ENCODE measurements at regions not wholly inside any gene's neighbourhood (a gene's known extent, or its start where the extent isn't known, plus 50 kb on each side); places are given as distances from the start of the nearest gene placed in this dataset.

GRCh38 chr1:34683616-34684015 lies 71.2 kb upstream of the GJB5 start:
- Histone ChIP-seq H3K27me3 (ENCODE audit: control insufficient read depth in 4 of 4, insufficient read depth in 4 of 4, low read length in 3 of 4) (peaks cover 0 to 2% (median 0%) of the 10 kb centered on the region in 4 donors), H3K4me3 (ENCODE audit: low read depth in 1 of 3, low read length in 3 of 3) (no peak overlapping the region), H3K9ac (ENCODE audit: low read depth in 1 of 2, low read length in 2 of 2) (no peak overlapping the region), H3K36me3 (ENCODE audit: control insufficient read depth in 4 of 4, insufficient read depth in 3 of 4, low read depth in 1 of 4, low read length in 3 of 4) (no peaks in the 10 kb centered on the region), H3K4me1 (ENCODE audit: control insufficient read depth in 4 of 4, insufficient read depth in 4 of 4, low read length in 3 of 4) (no peaks in the 10 kb centered on the region), H3K27ac (ENCODE audit: low read depth in 1 of 2, low read length in 2 of 2) (no peak overlapping the region), H3K9me3 (ENCODE audit: control insufficient read depth in 4 of 4, low read length in 3 of 4) (no peaks in the 10 kb centered on the region)
- peak; percentile 6 for DNase-seq (ENCODE audit: low spot score)
- 78% methylated on average over 3 of the region's 3 CpGs for WGBS
- no peak for TF ChIP-seq MAX (IDR thresholded peaks at IDR 0.05)
- TF ChIP-seq EGR1 (IDR thresholded peaks at IDR 0.05; ENCODE audit: low read depth in 2 of 2) = no peak
- no peak for TF ChIP-seq NR2F2 (IDR thresholded peaks at IDR 0.05)
- TF ChIP-seq HNF4A (conservative IDR thresholded peaks at IDR 0.05) = no peak
- no peak for TF ChIP-seq FOXA1 (IDR thresholded peaks at IDR 0.05)
- TF ChIP-seq SP1 (IDR thresholded peaks at IDR 0.05) = no peak
- no peak for TF ChIP-seq HNF4G (IDR thresholded peaks at IDR 0.05)
- TF ChIP-seq RAD21 (IDR thresholded peaks at IDR 0.05) = no peak
- TF ChIP-seq, protein P1, sequence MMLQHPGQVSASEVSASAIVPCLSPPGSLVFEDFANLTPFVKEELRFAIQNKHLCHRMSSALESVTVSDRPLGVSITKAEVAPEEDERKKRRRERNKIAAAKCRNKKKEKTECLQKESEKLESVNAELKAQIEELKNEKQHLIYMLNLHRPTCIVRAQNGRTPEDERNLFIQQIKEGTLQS (IDR thresholded peaks at IDR 0.05) = no peak
- no peak for TF ChIP-seq YY1 (IDR thresholded peaks at IDR 0.05)
- no peak for TF ChIP-seq TAF1 (conservative IDR thresholded peaks at IDR 0.05)

DNA sequence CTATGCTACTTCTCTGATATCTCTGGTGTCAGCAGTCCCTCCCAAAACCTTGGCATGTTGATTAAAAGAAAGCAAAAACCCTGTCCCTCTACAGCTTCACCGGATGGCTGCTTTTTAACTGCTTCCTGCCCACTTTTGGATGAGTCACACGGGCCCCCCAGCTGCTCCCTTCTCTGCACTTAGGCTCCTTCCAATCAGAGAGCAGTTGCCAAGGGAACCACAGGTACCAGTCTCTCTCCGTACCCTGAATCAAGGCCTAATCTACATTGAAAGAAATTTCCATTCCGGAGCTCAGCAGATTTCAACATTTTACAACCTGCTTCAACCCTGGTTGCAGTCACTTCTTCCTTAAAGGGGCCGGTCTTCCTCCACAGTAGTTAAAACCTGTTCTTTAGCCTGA lies 70.6 kb upstream of the GJB5 start:
- H3K27ac ChIP-seq (ENCODE audit: low read depth in 1 of 2, low read length in 2 of 2) = no peak overlapping the region

DNA sequence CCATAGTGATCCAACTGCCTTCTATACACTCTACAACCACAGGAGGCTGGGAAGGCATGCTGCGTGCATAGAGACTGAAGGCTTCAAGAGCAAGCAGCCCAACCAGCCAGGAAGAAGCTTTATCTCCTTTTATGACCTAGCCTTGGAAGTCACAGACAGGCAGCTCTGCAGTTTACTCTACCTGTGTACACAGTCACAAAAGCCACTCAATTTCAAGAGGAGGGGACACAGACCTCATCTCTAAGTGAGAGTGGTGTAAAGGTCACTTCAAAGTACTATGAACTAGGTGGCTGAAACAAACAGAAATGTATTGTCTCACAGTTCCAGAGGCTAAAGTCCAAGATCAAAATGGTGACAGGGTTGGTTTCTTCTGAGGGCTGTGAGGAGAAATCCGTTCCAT lies 69.6 kb upstream of the GJB5 start:
- Histone ChIP-seq H3K36me3 (ENCODE audit: control insufficient read depth in 4 of 4, insufficient read depth in 3 of 4, low read depth in 1 of 4, low read length in 3 of 4) (no peaks in the 10 kb centered on the region), H3K4me3 (ENCODE audit: low read depth in 1 of 3, low read length in 3 of 3) (no peak overlapping the region), H3K9ac (ENCODE audit: low read depth in 1 of 2, low read length in 2 of 2) (no peak overlapping the region), H3K4me1 (ENCODE audit: control insufficient read depth in 4 of 4, insufficient read depth in 4 of 4, low read length in 3 of 4) (no peaks in the 10 kb centered on the region), H3K27me3 (ENCODE audit: control insufficient read depth in 4 of 4, insufficient read depth in 4 of 4, low read length in 3 of 4) (peaks cover 0 to 4% (median 2%) of the 10 kb centered on the region in 4 donors), H3K27ac (ENCODE audit: low read depth in 1 of 2, low read length in 2 of 2) (no peak overlapping the region), H3K9me3 (ENCODE audit: control insufficient read depth in 4 of 4, low read length in 3 of 4) (no peaks in the 10 kb centered on the region)
- DNase-seq (ENCODE audit: low spot score) = peak; percentile 27
- WGBS = 49% methylated on average over 2 of the region's 2 CpGs
- TF ChIP-seq, protein P2, sequence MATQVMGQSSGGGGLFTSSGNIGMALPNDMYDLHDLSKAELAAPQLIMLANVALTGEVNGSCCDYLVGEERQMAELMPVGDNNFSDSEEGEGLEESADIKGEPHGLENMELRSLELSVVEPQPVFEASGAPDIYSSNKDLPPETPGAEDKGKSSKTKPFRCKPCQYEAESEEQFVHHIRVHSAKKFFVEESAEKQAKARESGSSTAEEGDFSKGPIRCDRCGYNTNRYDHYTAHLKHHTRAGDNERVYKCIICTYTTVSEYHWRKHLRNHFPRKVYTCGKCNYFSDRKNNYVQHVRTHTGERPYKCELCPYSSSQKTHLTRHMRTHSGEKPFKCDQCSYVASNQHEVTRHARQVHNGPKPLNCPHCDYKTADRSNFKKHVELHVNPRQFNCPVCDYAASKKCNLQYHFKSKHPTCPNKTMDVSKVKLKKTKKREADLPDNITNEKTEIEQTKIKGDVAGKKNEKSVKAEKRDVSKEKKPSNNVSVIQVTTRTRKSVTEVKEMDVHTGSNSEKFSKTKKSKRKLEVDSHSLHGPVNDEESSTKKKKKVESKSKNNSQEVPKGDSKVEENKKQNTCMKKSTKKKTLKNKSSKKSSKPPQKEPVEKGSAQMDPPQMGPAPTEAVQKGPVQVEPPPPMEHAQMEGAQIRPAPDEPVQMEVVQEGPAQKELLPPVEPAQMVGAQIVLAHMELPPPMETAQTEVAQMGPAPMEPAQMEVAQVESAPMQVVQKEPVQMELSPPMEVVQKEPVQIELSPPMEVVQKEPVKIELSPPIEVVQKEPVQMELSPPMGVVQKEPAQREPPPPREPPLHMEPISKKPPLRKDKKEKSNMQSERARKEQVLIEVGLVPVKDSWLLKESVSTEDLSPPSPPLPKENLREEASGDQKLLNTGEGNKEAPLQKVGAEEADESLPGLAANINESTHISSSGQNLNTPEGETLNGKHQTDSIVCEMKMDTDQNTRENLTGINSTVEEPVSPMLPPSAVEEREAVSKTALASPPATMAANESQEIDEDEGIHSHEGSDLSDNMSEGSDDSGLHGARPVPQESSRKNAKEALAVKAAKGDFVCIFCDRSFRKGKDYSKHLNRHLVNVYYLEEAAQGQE (IDR thresholded peaks at IDR 0.05) = no peak
- TF ChIP-seq SP1 (IDR thresholded peaks at IDR 0.05) (peak; percentile 32), HNF4A (conservative IDR thresholded peaks at IDR 0.05) (peak; percentile 46 to 78), HNF4G (IDR thresholded peaks at IDR 0.05) (peak; percentile 20)

More for the DNA sequence above, 70.6 kb upstream of the GJB5 start:
- Histone ChIP-seq H3K9me3 (ENCODE audit: control insufficient read depth in 4 of 4, low read length in 3 of 4) (no peaks in the 10 kb centered on the region), H3K9ac (ENCODE audit: low read depth in 1 of 2, low read length in 2 of 2) (no peak overlapping the region), H3K27me3 (ENCODE audit: control insufficient read depth in 4 of 4, insufficient read depth in 4 of 4, low read length in 3 of 4) (peaks cover 0 to 3% (median under 1%) of the 10 kb centered on the region in 4 donors), H3K36me3 (ENCODE audit: control insufficient read depth in 4 of 4, insufficient read depth in 3 of 4, low read depth in 1 of 4, low read length in 3 of 4) (no peaks in the 10 kb centered on the region), H3K4me1 (ENCODE audit: control insufficient read depth in 4 of 4, insufficient read depth in 4 of 4, low read length in 3 of 4) (no peaks in the 10 kb centered on the region), H3K4me3 (ENCODE audit: low read depth in 1 of 3, low read length in 3 of 3) (no peak overlapping the region)
- DNase-seq (ENCODE audit: low spot score) = no peak
- TF ChIP-seq JUND (IDR thresholded peaks at IDR 0.05) (no peak), SP1 (IDR thresholded peaks at IDR 0.05) (no peak), FOXA1 (IDR thresholded peaks at IDR 0.05) (no peak), YY1 (IDR thresholded peaks at IDR 0.05) (no peak)
- TF ChIP-seq, protein P3, sequence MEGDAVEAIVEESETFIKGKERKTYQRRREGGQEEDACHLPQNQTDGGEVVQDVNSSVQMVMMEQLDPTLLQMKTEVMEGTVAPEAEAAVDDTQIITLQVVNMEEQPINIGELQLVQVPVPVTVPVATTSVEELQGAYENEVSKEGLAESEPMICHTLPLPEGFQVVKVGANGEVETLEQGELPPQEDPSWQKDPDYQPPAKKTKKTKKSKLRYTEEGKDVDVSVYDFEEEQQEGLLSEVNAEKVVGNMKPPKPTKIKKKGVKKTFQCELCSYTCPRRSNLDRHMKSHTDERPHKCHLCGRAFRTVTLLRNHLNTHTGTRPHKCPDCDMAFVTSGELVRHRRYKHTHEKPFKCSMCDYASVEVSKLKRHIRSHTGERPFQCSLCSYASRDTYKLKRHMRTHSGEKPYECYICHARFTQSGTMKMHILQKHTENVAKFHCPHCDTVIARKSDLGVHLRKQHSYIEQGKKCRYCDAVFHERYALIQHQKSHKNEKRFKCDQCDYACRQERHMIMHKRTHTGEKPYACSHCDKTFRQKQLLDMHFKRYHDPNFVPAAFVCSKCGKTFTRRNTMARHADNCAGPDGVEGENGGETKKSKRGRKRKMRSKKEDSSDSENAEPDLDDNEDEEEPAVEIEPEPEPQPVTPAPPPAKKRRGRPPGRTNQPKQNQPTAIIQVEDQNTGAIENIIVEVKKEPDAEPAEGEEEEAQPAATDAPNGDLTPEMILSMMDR (IDR thresholded peaks at IDR 0.05; ENCODE audit: low read depth, low read length, missing input control) = no peak
- 34% methylated on average over 5 of the region's 5 CpGs for WGBS

Data from liver (tissue), 8 donors.